Nephron progenitor cell (in vitro differentiated cells): ENCODE measurements at regions not wholly inside any gene's neighbourhood (a gene's known extent, or its start where the extent isn't known, plus 50 kb on each side); places are given as distances from the start of the nearest gene placed in this dataset.

ENCODE experiments used
- DNase-seq: peaks from one replicate; pipeline ENCODE4 v3.0.0; 2021
- H3K27ac Mint-ChIP-seq: 2 replicates; pipeline ENCODE4 v1.8.0; 2021; ENCODE audit warnings: mild to moderate bottlenecking, moderate library complexity, mixed read lengths
- H3K27me3 Mint-ChIP-seq: 2 replicates; pipeline ENCODE4 v1.8.0; 2021; ENCODE audit warnings: mild to moderate bottlenecking, low read depth, mixed read lengths; ENCODE audit not compliant: poor library complexity
- H3K36me3 Mint-ChIP-seq: 2 replicates; pipeline ENCODE4 v1.8.0; 2021; ENCODE audit warnings: low read depth, mixed read lengths
- H3K4me1 Mint-ChIP-seq: 2 replicates; pipeline ENCODE4 v1.8.0; 2021; ENCODE audit warnings: mixed read lengths
- H3K4me3 Mint-ChIP-seq: 2 replicates; pipeline ENCODE4 v1.8.0; 2021; ENCODE audit warnings: mild to moderate bottlenecking, moderate library complexity, mixed read lengths
- H3K9me3 Mint-ChIP-seq: 2 replicates; pipeline ENCODE4 v1.8.0; 2021; ENCODE audit warnings: mild to moderate bottlenecking, moderate library complexity, mixed read lengths
- TF ChIP-seq, protein P1 (sequence below): fragments of 200-600 bp; sonication (generic); IDR thresholded peaks from 2 replicates; pipeline ENCODE4 v1.5.0; 2021; ENCODE audit warnings: antibody characterized with exemption

DNA sequence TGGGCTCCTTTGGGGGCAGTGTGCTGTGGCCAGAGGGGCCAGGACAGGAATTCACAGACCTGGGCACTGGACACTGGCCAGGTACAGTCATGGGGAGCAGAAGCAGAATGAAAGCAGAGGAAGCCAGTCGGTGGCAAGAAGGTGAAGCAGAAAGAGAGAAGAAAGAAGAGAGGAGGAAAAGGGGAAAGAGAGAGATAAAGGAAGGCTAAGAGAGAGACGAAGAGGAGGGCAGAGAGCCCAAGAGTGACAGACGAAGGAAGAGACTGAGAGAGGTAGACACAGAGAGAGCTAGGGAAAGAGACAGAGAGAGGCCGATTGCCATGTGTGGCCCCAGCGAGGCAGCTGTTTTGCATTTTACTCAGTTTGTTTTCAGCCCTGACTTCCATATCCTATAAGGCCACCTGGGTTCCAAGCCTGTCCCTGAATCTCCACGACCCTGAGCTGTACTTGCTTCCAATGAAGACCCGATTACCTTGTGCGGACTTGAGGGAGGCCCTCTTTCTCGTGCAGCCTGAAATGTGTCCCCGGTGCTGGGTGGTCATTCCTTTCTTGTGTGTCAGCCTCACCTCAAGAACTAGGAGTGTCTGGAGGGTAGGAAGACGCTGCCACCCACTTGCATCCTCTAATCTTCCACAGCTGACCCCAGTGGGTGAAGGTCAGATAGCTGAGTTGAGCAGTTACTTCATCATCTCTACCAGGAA is 73.9 kb downstream of the LSM3 start:
- Mint-ChIP-seq H3K4me3 (no peak overlapping the region), H3K36me3 (no peaks in the 10 kb centered on the region), H3K9me3 (peaks cover 8% of the 10 kb centered on the region), H3K4me1 (peaks cover 49% of the 10 kb centered on the region), H3K27ac (no peak overlapping the region), H3K27me3 (peaks cover 7% of the 10 kb centered on the region)
- TF ChIP-seq, protein P1, sequence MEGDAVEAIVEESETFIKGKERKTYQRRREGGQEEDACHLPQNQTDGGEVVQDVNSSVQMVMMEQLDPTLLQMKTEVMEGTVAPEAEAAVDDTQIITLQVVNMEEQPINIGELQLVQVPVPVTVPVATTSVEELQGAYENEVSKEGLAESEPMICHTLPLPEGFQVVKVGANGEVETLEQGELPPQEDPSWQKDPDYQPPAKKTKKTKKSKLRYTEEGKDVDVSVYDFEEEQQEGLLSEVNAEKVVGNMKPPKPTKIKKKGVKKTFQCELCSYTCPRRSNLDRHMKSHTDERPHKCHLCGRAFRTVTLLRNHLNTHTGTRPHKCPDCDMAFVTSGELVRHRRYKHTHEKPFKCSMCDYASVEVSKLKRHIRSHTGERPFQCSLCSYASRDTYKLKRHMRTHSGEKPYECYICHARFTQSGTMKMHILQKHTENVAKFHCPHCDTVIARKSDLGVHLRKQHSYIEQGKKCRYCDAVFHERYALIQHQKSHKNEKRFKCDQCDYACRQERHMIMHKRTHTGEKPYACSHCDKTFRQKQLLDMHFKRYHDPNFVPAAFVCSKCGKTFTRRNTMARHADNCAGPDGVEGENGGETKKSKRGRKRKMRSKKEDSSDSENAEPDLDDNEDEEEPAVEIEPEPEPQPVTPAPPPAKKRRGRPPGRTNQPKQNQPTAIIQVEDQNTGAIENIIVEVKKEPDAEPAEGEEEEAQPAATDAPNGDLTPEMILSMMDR, result no peak
- DNase-seq, result no peak

DNA sequence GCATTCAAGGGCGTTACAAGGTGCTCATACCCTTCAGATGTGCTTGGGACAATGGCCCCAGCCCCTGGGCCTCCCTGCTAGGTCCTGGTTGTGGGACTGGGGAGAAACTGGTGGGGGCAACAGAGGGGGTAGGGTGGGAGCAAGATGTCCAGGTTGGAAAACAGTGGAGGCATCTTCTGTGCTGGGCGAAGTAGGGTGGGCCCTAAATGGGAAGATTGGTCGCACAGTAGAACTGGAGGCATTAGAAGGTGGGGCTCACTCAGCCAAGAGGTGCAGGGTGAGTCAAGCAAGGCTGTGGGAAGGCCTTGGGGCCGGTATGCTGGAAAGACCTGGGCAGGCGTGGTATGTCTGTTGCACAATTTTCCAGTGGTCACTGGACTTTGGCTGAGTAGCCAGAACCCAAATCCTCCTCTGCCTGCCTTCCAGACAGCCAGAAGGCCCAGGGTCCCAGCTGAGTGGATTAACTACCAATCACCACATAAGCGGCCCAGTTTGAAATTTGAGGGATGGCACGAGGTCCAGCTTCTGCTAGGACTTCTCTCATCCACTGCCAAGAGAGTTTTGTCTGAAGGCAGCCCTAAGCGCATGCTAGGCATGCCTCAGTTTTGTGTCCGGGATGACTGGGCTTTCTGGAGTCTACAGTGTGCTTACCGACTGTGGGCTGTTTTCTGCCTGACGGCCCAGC is 74.5 kb downstream of the LSM3 start:
- no peak overlapping the region for H3K27ac Mint-ChIP-seq
- peaks cover 8% of the 10 kb centered on the region for H3K9me3 Mint-ChIP-seq
- peaks cover 7% of the 10 kb centered on the region for H3K27me3 Mint-ChIP-seq
- no peak for DNase-seq
- H3K36me3 Mint-ChIP-seq, result no peaks in the 10 kb centered on the region
- TF ChIP-seq, protein P1, result no peak
- H3K4me1 Mint-ChIP-seq, result peaks cover 45% of the 10 kb centered on the region
- H3K4me3 Mint-ChIP-seq, result no peak overlapping the region

DNA sequence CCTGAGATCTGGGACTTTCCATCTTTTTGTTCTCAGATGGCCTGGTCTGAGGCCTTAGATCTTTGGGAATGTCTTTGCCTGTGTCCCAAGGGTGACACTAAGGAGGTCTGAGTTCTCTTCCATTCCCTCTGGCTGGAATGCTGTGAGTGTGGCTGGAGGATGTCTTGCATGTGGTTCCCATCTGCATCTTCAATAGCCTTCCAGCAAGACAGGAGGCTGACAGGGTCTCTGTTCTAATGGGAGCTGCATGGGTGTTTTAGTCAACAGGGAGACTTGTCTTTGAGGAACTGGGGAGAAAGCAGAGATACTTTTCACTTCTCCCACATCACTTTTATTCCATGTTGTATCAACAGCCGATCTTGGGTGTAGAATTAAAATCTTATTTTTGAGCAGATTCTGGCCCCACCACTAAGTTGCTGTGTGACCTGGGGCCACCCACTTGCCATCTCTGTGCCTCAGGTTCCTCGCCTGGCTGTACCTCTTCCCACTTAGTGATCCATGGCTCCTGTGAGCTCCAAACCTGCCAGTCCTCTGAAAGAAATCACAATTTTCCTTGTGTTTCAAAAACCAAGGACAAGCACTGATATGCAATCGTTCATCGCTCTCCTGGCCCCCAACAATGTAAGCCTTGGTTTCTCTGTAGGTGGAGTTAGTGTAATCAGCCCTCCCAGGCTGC is 75.2 kb downstream of the LSM3 start:
- Mint-ChIP-seq H3K27ac (no peak overlapping the region), H3K4me3 (no peak overlapping the region), H3K9me3 (peaks cover 8% of the 10 kb centered on the region), H3K27me3 (peaks cover 7% of the 10 kb centered on the region), H3K36me3 (no peaks in the 10 kb centered on the region), H3K4me1 (peaks cover 38% of the 10 kb centered on the region)
- TF ChIP-seq, protein P1, result no peak
- DNase-seq, result no peak

DNA sequence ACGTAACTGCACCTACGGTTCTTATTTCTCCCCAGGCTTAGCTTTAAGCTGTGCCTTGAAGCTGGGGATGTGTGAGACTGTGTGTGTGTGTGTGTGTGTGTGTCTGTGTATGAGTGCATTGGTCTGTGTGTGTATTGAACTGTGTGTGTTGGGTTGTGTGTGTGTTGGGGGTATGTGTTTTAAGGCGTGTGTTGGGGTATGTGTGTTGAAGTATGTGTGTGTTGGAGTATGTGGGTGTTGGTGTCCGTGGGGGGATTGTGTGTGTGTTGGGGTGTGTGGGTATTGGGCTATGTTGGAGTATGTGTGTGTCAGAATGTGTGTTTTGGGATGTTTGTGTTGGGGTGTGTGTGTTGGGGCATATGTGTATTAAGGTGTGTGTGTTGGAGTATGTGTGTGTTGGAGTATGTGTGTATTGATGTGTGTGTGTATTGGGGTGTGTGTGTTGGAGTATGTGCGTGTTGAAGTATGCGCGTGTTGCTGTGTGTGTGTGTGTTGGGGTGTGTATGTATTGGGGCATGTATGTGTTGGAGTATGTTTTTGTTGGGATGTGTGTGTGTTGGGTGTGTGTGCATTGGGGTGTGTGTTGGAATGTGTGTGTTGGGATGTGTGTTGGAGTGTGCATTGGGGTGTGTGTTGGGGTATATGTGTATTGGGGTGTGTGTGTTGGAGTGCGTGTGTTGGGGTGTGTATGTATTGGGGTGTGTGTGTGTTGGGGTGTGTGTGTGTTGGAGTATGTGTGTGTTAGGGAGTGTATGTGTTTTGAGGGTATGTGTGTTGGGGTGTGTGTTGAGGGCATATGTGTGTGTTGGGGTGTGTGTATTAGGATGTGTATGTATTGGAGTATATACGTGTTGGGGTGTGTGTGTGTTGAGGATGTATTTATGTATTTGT is 76.4 kb downstream of the LSM3 start:
- Mint-ChIP-seq H3K9me3 (peaks cover 8% of the 10 kb centered on the region), H3K27me3 (peaks cover 12% of the 10 kb centered on the region), H3K27ac (no peak overlapping the region), H3K4me3 (no peak overlapping the region), H3K4me1 (peaks cover 27% of the 10 kb centered on the region), H3K36me3 (no peaks in the 10 kb centered on the region)
- no peak for DNase-seq
- TF ChIP-seq, protein P1, result no peak

DNA sequence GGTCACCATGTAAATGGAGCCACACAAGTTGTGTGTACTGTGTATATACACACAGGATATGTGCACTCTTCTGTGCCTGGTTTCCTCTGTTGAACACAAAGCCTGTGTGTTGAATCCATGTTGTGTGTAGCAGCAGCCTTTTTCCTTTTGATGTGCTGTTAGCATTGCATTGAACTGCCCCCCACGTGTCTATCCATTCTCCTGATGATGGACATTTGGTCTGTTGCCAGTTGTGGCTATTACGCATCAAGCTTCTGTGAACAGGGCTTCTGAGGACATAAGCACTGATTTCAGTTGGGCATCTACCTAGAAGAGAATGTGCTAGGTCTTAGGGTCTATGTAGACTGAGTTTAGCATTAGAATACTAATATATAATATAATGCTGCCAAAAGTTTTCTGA is 77.4 kb downstream of the LSM3 start:
- peaks cover 27% of the 10 kb centered on the region for H3K4me1 Mint-ChIP-seq
- H3K36me3 Mint-ChIP-seq, result no peaks in the 10 kb centered on the region
- no peak overlapping the region for H3K4me3 Mint-ChIP-seq
- H3K27ac Mint-ChIP-seq, result no peak overlapping the region
- H3K9me3 Mint-ChIP-seq, result peaks cover 2% of the 10 kb centered on the region
- peaks cover 6% of the 10 kb centered on the region for H3K27me3 Mint-ChIP-seq
- no peak for DNase-seq
- TF ChIP-seq, protein P1, result no peak
